AG04449 (cell line): ENCODE measurements at regions not wholly inside any gene's neighbourhood (a gene's known extent, or its start where the extent isn't known, plus 50 kb on each side); places are given as distances from the start of the nearest gene placed in this dataset.

Experiments
- CTCF ChIA-PET: fragments of 350-600 bp; formaldehyde crosslinking; extraction: SDS; loops from one replicate; lab custom pipeline; 2021; ENCODE audit warnings: antibody characterized with exemption; lab: Yijun Ruan, JAX
- POLR2A ChIA-PET: fragments of 400-600, 350-600 bp; formaldehyde crosslinking; extraction: SDS; loops from one replicate; lab custom pipeline; 2020; ENCODE audit warnings: antibody characterized with exemption, inconsistent platforms; lab: Yijun Ruan, JAX
- DNase-seq: peaks from one replicate; pipeline ENCODE4 v3.0.0-alpha.2; 2010; ENCODE audit warnings: low read depth, low spot score
- H3K4me3 ChIP-seq: 2 replicates; pipeline ENCODE4 v1.5.1; 2011; ENCODE audit warnings: low read depth, mild to moderate bottlenecking, control low read depth, low read length
- CTCF ChIP-seq: IDR thresholded peaks from one replicate; pipeline ENCODE4 v1.5.1; 2011; ENCODE audit warnings: mild to moderate bottlenecking, moderate library complexity, low read length, control low read depth, inconsistent platforms; ENCODE audit not compliant: insufficient read depth; ENCODE audit errors: missing control alignments

DNA sequence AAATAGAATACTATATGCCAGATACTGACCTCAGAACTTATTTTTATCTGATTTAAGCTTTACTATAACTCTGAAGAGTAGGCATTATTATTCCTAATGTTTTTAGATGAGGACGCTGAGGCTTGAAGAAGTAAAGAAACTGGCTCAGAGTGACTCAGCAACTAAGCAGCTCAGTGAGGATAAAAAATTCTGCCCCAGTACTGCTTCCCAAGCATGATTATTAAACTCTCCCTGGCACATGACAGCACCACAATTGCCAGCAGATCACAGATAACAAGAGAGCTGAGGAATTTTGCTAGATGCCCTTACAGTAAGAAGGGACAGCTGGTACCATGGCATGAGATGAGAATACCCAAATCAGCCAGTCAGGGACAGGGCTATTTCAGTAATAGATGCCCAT is 219.4 kb downstream of the NKX6-1 start:
- CTCF ChIA-PET = no interaction called here
- POLR2A ChIA-PET = no interaction called here
- no peak overlapping the region for H3K4me3 ChIP-seq
- DNase-seq = no peak
- TF ChIP-seq CTCF = no peak

DNA sequence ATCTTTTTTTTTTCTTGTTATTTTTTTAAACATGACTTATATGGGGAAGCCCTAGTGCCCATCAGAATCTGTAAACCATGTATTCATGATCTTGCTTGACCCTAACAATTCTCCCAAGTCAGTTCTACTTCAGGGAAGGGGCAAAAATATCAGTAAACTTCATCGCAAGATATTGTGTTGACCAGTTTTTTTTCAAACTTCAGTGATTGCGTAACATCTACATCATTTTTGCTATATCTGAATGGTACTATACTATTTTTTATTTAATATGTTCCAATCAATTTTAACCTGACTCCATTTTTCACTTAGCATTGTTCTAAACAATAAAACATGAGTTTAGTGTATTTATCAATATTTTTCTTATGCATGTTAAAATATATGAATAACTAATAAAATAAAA is 221.2 kb downstream of the NKX6-1 start:
- no peak for TF ChIP-seq CTCF
- CTCF ChIA-PET = no interaction called here
- no peak for DNase-seq
- POLR2A ChIA-PET = no interaction called here
- H3K4me3 ChIP-seq = no peak overlapping the region

- H3K4me3 ChIP-seq = no peak overlapping the region
- POLR2A ChIA-PET = no interaction called here
- no peak for TF ChIP-seq CTCF
- CTCF ChIA-PET = no interaction called here
- DNase-seq = no peak
Observed at GRCh38 chr4:84276752-84277151, 222.3 kb downstream of the NKX6-1 start.

DNA sequence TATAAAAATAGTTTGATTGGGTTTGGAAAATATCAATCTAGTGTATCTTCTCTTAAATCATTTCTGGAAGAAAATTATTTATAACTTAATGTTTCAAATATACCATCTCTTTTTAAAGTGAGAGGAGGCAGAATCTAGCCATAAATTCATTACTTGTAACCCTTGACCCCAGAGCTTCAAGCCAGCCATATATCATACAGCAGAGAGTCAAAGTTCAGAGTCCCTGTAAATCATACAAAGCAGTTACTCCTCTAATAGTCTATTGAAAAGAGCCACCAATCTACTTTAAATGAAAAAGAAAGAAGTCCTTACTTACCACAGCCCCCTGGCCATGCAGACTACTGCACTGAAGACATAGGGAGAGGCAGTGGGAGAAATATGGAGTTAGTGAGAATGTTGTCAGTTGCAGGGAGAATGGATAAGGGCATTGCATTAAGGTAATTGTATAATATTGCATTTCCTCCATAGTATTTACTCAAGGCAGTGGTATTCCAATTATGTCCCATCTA is 229.5 kb downstream of the NKX6-1 start:
- DNase-seq = no peak
- no peak overlapping the region for H3K4me3 ChIP-seq
- ChIA-PET POLR2A (no interaction called here), CTCF (no interaction called here)
- TF ChIP-seq CTCF = no peak

GRCh38 chr4:84264652-84265051 is 234.4 kb downstream of the NKX6-1 start:
- H3K4me3 ChIP-seq = no peak overlapping the region
- CTCF ChIA-PET = no interaction called here
- DNase-seq = no peak
- POLR2A ChIA-PET = no interaction called here
- no peak for TF ChIP-seq CTCF

DNA sequence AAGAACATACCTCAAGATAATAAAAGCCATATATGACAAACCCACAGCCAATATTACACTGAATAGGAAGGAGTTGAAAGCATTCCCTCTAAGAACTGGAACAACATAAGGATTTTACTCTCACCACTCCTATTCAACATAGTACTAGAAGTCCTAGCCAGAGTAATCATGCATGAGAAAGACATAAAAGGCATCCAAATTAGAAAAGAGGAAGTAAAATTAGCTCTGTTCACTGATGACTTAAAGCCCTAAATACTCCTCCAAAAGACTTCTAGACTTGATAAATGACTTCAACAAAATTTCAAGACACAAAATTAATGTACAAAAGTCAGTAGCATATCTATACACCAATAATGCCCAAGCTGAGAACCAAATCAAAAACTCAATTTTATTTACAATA is 235.7 kb downstream of the NKX6-1 start:
- no peak for DNase-seq
- POLR2A ChIA-PET = no interaction called here
- no peak for TF ChIP-seq CTCF
- CTCF ChIA-PET = interaction anchor here (1.3 kb wide), 1 partner anchor 619 kb away, joined by 4 read pairs; no protein-coding TSS in a partner anchor
- H3K4me3 ChIP-seq = no peak overlapping the region
